ENCODE measurements at regions not wholly inside any gene's neighbourhood (a gene's known extent, or its start where the extent isn't known, plus 50 kb on each side); places are given as distances from the start of the nearest gene placed in this dataset.

- TF ChIP-seq CTCF (IDR thresholded peaks at IDR 0.05; ENCODE audit: low read depth, low read length, missing input control) (no peak), ATF3 (IDR thresholded peaks at IDR 0.05) (no peak), TAF1 (conservative IDR thresholded peaks at IDR 0.05) (no peak), FOXA1 (IDR thresholded peaks at IDR 0.05) (no peak), YY1 (IDR thresholded peaks at IDR 0.05) (no peak)
Measured at GRCh38 chr17:55663400-55663799, 59.3 kb downstream of the TMEM100 start.

Measured in liver (tissue), 3 donors.